H9 (cell line): ENCODE measurements at regions not wholly inside any gene's neighbourhood (a gene's known extent, or its start where the extent isn't known, plus 50 kb on each side); places are given as distances from the start of the nearest gene placed in this dataset.

ENCODE experiments used
- DNase-seq: peaks from one replicate; pipeline ENCODE4 v3.0.0-alpha.2; 2017
- H2AFZ ChIP-seq: one replicate; pipeline ENCODE4 v1.6.1; 2013; ENCODE audit warnings: mild to moderate bottlenecking, low read length, control low read depth, moderate library complexity
- H2AK5ac ChIP-seq: 2 replicates; pipeline ENCODE4 v1.6.1; 2013; ENCODE audit warnings: low read length, control low read depth, mixed read lengths; ENCODE audit not compliant: insufficient read length
- H2BK120ac ChIP-seq: one replicate; pipeline ENCODE4 v1.6.1; 2013; ENCODE audit warnings: low read depth, mild to moderate bottlenecking, low read length, control low read depth, inconsistent platforms; ENCODE audit not compliant: poor library complexity, severe bottlenecking
- H2BK12ac ChIP-seq: 2 replicates; pipeline ENCODE4 v1.6.1; 2013; ENCODE audit warnings: low read length, control low read depth, mixed read lengths, low read depth; ENCODE audit not compliant: insufficient read length
- H2BK15ac ChIP-seq: 2 replicates; pipeline ENCODE4 v1.6.1; 2013; ENCODE audit warnings: low read depth, low read length, control low read depth
- H2BK20ac ChIP-seq: one replicate; pipeline ENCODE4 v1.6.1; 2013; ENCODE audit warnings: low read depth, mild to moderate bottlenecking, low read length, control low read depth, inconsistent platforms; ENCODE audit not compliant: poor library complexity, severe bottlenecking
- H2BK5ac ChIP-seq: 2 replicates; pipeline ENCODE4 v1.6.1; 2013; ENCODE audit warnings: low read length, control low read depth, mixed read lengths; ENCODE audit not compliant: insufficient read length
- H3K14ac ChIP-seq: 2 replicates; pipeline ENCODE4 v1.6.1; 2013; ENCODE audit warnings: low read length, control low read depth; ENCODE audit not compliant: insufficient read depth
- H3K18ac ChIP-seq: 2 replicates; pipeline ENCODE4 v1.6.1; 2013; ENCODE audit warnings: low read depth, mild to moderate bottlenecking, mixed read lengths, low read length, control low read depth; ENCODE audit not compliant: insufficient read length
- H3K23ac ChIP-seq: 2 replicates; pipeline ENCODE4 v1.6.1; 2013; ENCODE audit warnings: low read length, control low read depth, mixed read lengths, low read depth; ENCODE audit not compliant: insufficient read length
- H3K23me2 ChIP-seq: 2 replicates; pipeline ENCODE4 v1.6.1; 2013; ENCODE audit warnings: low read depth, mild to moderate bottlenecking, mixed read lengths, low read length, control low read depth; ENCODE audit not compliant: insufficient read length, poor library complexity, severe bottlenecking
- H3K27ac ChIP-seq: 2 replicates; pipeline ENCODE4 v1.5.1; 2013; ENCODE audit warnings: low read length, control low read depth, mixed read lengths, low read depth; ENCODE audit not compliant: insufficient read length
- H3K27me3 ChIP-seq: 2 replicates; pipeline ENCODE4 v1.6.1; 2013; ENCODE audit warnings: low read length, control low read depth, inconsistent platforms; ENCODE audit not compliant: insufficient read depth
- H3K4ac ChIP-seq: 2 replicates; pipeline ENCODE4 v1.6.1; 2013; ENCODE audit warnings: low read depth, mild to moderate bottlenecking, control low read depth, inconsistent platforms, low read length, moderate library complexity
- H3K4me1 ChIP-seq: 2 replicates; pipeline ENCODE4 v1.6.1; 2013; ENCODE audit warnings: low read length, control low read depth, inconsistent platforms; ENCODE audit not compliant: insufficient read depth
- H3K4me2 ChIP-seq: 2 replicates; pipeline ENCODE4 v1.6.1; 2013; ENCODE audit warnings: low read length, control low read depth, mixed read lengths; ENCODE audit not compliant: insufficient read length, insufficient read depth
- H3K56ac ChIP-seq: 2 replicates; pipeline ENCODE4 v1.6.1; 2013; ENCODE audit warnings: low read depth, mild to moderate bottlenecking, mixed read lengths, low read length, control low read depth; ENCODE audit not compliant: insufficient read length
- H3K79me1 ChIP-seq: 2 replicates; pipeline ENCODE4 v1.6.1; 2013; ENCODE audit warnings: low read depth, mild to moderate bottlenecking, moderate library complexity, low read length, control low read depth, inconsistent platforms; ENCODE audit not compliant: insufficient read depth, poor library complexity, severe bottlenecking
- H3K79me2 ChIP-seq: 2 replicates; pipeline ENCODE4 v1.6.1; 2013; ENCODE audit warnings: low read length, control low read depth, inconsistent platforms; ENCODE audit not compliant: insufficient read depth
- H3K9ac ChIP-seq: 2 replicates; pipeline ENCODE4 v1.6.1; 2013; ENCODE audit warnings: low read length, control low read depth, mixed read lengths; ENCODE audit not compliant: insufficient read length; ENCODE audit errors: extremely low read depth
- H3K9me3 ChIP-seq: one replicate; pipeline ENCODE4 v1.6.1; 2013; ENCODE audit warnings: low read depth, low read length, inconsistent platforms; ENCODE audit not compliant: control insufficient read depth
- H3T11ph ChIP-seq: one replicate; pipeline ENCODE4 v1.6.1; 2013; ENCODE audit warnings: mild to moderate bottlenecking, low read length, control low read depth, inconsistent platforms
- H4K20me1 ChIP-seq: one replicate; pipeline ENCODE4 v1.6.1; 2013; ENCODE audit not compliant: control insufficient read depth, insufficient read length, insufficient read depth
- H4K5ac ChIP-seq: 2 replicates; pipeline ENCODE4 v1.6.1; 2013; ENCODE audit warnings: low read depth, mild to moderate bottlenecking, mixed read lengths, low read length, control low read depth; ENCODE audit not compliant: insufficient read length
- H4K8ac ChIP-seq: replicated peaks from 2 replicates; pipeline ENCODE4 v1.6.1; 2013; ENCODE audit warnings: low read length, control low read depth, mixed read lengths, low read depth; ENCODE audit not compliant: insufficient read length
- H4K91ac ChIP-seq: 2 replicates; pipeline ENCODE4 v1.6.1; 2013; ENCODE audit warnings: low read depth, mild to moderate bottlenecking, moderate library complexity, mixed read lengths, low read length, control low read depth; ENCODE audit not compliant: insufficient read length
- H3K27ac Mint-ChIP-seq, 3 experiments: 2 replicates in 2 of 3; 3 replicates in 1 of 3; pipeline ENCODE4 v1.8.0; 2020 to 2021; ENCODE audit warnings: mixed read lengths in 3 of 3, mild to moderate bottlenecking in 1 of 3, moderate library complexity in 1 of 3
- H3K27me3 Mint-ChIP-seq: 2 replicates; pipeline ENCODE4 v1.8.0; 2021; ENCODE audit warnings: low read depth, mild to moderate bottlenecking, moderate library complexity, mixed read lengths
- H3K36me3 Mint-ChIP-seq, 3 experiments: 2 replicates in 2 of 3; 3 replicates in 1 of 3; pipeline ENCODE4 v1.8.0; 2020 to 2021; ENCODE audit warnings: low read depth in 3 of 3, mixed read lengths in 3 of 3; ENCODE audit not compliant: insufficient read depth in 1 of 3
- H3K4me1 Mint-ChIP-seq, 2 experiments: 2 replicates each; pipeline ENCODE4 v1.8.0; 2020; ENCODE audit warnings: mixed read lengths in 2 of 2
- H3K4me3 Mint-ChIP-seq, 2 experiments: 2 replicates in 1 of 2; 3 replicates in 1 of 2; pipeline ENCODE4 v1.8.0; 2020 to 2021; ENCODE audit warnings: mild to moderate bottlenecking in 2 of 2, mixed read lengths in 2 of 2, moderate library complexity in 1 of 2
- H3K9me3 Mint-ChIP-seq, 2 experiments: 2 replicates in 1 of 2; 3 replicates in 1 of 2; pipeline ENCODE4 v1.8.0; 2020; ENCODE audit warnings: mild to moderate bottlenecking in 2 of 2, mixed read lengths in 2 of 2, moderate library complexity in 1 of 2
- CTCF ChIP-seq: fragments of 200-600 bp; sonication (generic); conservative IDR thresholded peaks from 3 replicates; pipeline ENCODE4 v1.8.0; 2021; ENCODE audit warnings: antibody characterized with exemption, mild to moderate bottlenecking
- WGBS: extraction: QIAGEN DNeasy Blood & Tissue Kit; methylation state at CpG from one replicate; pipeline ENCODE4 v1.1.7; 2013; ENCODE audit warnings: missing lambda C conversion rate, low lambda C conversion rate, mixed read lengths; ENCODE audit not compliant: insufficient read length; ENCODE audit errors: extremely low coverage; 5-methylcytosine and 5-hydroxymethylcytosine counted together

DNA sequence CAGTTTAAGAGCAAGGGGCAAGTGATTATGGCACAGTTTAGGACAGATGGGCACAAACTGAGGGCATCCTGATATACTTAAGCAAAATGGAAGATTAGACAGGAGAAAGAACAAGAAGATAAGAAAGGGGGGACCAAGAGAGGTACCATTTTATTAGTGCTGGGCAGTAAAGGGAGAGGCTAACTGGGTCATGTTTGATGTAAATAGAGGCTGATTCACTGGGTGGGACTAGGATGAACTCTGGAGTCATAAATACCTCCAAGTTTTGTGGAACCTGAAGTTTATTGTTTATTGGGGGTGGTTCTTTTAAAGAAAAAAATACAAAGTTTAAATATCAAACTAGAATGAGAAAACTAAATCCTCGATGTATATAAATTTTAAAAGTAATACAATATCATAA is 1067.2 kb upstream of the GYPC start:
- Histone ChIP-seq H3K9ac (no peak overlapping the region), H4K5ac (no peak overlapping the region), H2BK5ac (no peak overlapping the region), H2BK12ac (no peak overlapping the region), H2AK5ac (no peak overlapping the region), H3K4ac (no peak overlapping the region), H3K14ac (no peak overlapping the region), H4K20me1 (no peaks in the 10 kb centered on the region), H3K27ac (no peak overlapping the region), H2BK20ac (no peak overlapping the region), H4K8ac (no peak overlapping the region), H2BK15ac (no peak overlapping the region), H3K18ac (no peak overlapping the region), H4K91ac (no peak overlapping the region), H3K27me3 (no peaks in the 10 kb centered on the region), H3K4me1 (no peaks in the 10 kb centered on the region), H3K79me2 (no peaks in the 10 kb centered on the region), H3K4me2 (no peak overlapping the region), H3K23ac (no peak overlapping the region), H3K56ac (no peak overlapping the region), H3K79me1 (no peaks in the 10 kb centered on the region), H2BK120ac (no peak overlapping the region), H3K23me2 (no peaks in the 10 kb centered on the region), H3T11ph (no peak overlapping the region), H2AFZ (no peak overlapping the region), H3K9me3 (no peaks in the 10 kb centered on the region)
- Mint-ChIP-seq H3K36me3 (peaks cover 0 to 7% (median 3%) of the 10 kb centered on the region in 3 experiments; a peak in 3 of 7 replicates), H3K9me3 (peaks cover 0 to 7% of the 10 kb centered on the region in 2 experiments; a peak in 3 of 5 replicates), H3K4me3 (no peak overlapping the region), H3K27me3 (no peaks in the 10 kb centered on the region), H3K4me1 (peaks cover 3 to 10% of the 10 kb centered on the region in 2 experiments; a peak in 3 of 4 replicates), H3K27ac (peak overlapping the region in 1 of 3 experiments; percentile 49; a peak in 1 of 7 replicates)
- WGBS: no CpG with 5 or more reads among the region's 1 CpG
- no peak for DNase-seq
- TF ChIP-seq CTCF: no peak
